Omental fat pad (tissue), 2 donors: ENCODE measurements at regions not wholly inside any gene's neighbourhood (a gene's known extent, or its start where the extent isn't known, plus 50 kb on each side); places are given as distances from the start of the nearest gene placed in this dataset. TPM values are rescaled to one million over a fixed set of nuclear protein-coding genes. Genes with fewer than 3 reads are reported as not detected.
"Not testable (repeated sequence)": the region's sequence is repeated elsewhere in the genome, so short reads cannot be mapped to it uniquely, and the experiment has no call there.

ENCODE experiments used
- ATAC-seq: fragments of 150-250 bp; one replicate; pipeline ENCODE4 v1.9.1; 2016; ENCODE audit warnings: mild to moderate bottlenecking, moderate library complexity; ENCODE audit not compliant: low FRiP score
- DNase-seq: peaks from one replicate; pipeline ENCODE4 v3.0.0-alpha.2; 2019; ENCODE audit warnings: low spot score
- small RNA-seq: library from RNA; depleted of rRNA; stranded (forward); fragments of <200 nt; gene quantifications from one replicate; pipeline ENCODE3, GENCODE V24; 2016

GRCh38 chr9:41650086-41650485 is 461.0 kb upstream of the ZNG1F start:
- not testable (repeated sequence) for DNase-seq

GRCh38 chr9:41648564-41648963 is 459.4 kb upstream of the ZNG1F start:
- DNase-seq = not testable (repeated sequence)

More at GRCh38 chr9:41650086-41650485, 461.0 kb upstream of the ZNG1F start:
- not testable (repeated sequence) for ATAC-seq

GRCh38 chr9:41646246-41646645 is 457.1 kb upstream of the ZNG1F start:
- not testable (repeated sequence) for ATAC-seq, DNase-seq

More at GRCh38 chr9:41648564-41648963, 459.4 kb upstream of the ZNG1F start:
- ATAC-seq = not testable (repeated sequence)

GRCh38 chr9:41643571-41644279 is 454.6 kb upstream of the ZNG1F start:
- DNase-seq, ATAC-seq: not testable (repeated sequence)

- ATAC-seq, DNase-seq: not testable (repeated sequence)
Measured at GRCh38 chr9:41633726-41634125, 444.6 kb upstream of the ZNG1F start.

- DNase-seq, ATAC-seq: not testable (repeated sequence)
Measured at GRCh38 chr9:41623666-41624065, 434.5 kb upstream of the ZNG1F start.

- not testable (repeated sequence) for ATAC-seq
Measured at GRCh38 chr9:41619254-41619653, 430.1 kb upstream of the ZNG1F start.

GRCh38 chr9:41606961-41607547 is 417.9 kb upstream of the ZNG1F start:
- ATAC-seq, DNase-seq: not testable (repeated sequence)

More at GRCh38 chr9:41619254-41619653, 430.1 kb upstream of the ZNG1F start:
- DNase-seq = not testable (repeated sequence)

- not testable (repeated sequence) for DNase-seq, ATAC-seq
Measured at GRCh38 chr9:41565572-41565971, 376.5 kb upstream of the ZNG1F start.

Small RNA genes in the stretch of these regions (small RNA-seq; reads per million reads assigned to genes)
- gene AL591926.1 (not detected), gene AL591926.4 (not detected), gene AL591926.5 (not detected), gene AL591926.6 (not detected), gene AL591926.8 (not detected), gene AL591926.9 (not detected), gene RF00019 (not detected), gene RF00156 (not detected), gene RN7SL565P (not detected)
